ENCODE measurements at regions not wholly inside any gene's neighbourhood (a gene's known extent, or its start where the extent isn't known, plus 50 kb on each side); places are given as distances from the start of the nearest gene placed in this dataset.

DNA sequence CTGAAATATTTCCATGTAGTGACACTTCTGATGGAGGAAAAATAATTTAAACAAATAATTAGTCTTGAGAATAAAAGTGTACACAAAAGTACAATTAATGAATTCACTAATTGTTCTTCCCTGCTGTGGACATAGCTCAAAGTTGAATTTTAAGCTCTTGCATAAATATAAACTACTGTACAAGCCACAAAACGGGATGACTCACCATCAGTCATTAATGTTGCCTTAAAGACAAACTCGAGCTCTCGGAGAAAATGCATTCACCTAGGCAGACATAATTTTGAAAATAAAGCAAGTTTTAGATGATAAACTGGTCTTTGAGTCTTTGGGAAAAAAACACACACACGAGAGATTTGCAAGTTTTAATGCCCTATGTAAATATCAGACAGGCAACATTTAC, 436.4 kb downstream of the ZNF521 start:
- H3K27me3 Mint-ChIP-seq (ENCODE audit: low read depth) = peaks cover 4% of the 10 kb centered on the region
- TF ChIP-seq CTCF (IDR thresholded peaks at IDR 0.05; ENCODE audit: unreplicated experiment in 3 of 3) = no peak
- no peaks in the 10 kb centered on the region for H3K36me3 Mint-ChIP-seq (ENCODE audit: low read depth)
- H3K4me3 Mint-ChIP-seq = no peak overlapping the region
- no peak overlapping the region for H3K27ac Mint-ChIP-seq
- peaks cover 12% of the 10 kb centered on the region for H3K4me1 Mint-ChIP-seq
- H3K9me3 Mint-ChIP-seq = no peaks in the 10 kb centered on the region

GRCh38 chr18:24917767-24918166, 434.2 kb downstream of the ZNF521 start:
- peaks cover 12% of the 10 kb centered on the region for H3K4me1 Mint-ChIP-seq
- TF ChIP-seq CTCF (IDR thresholded peaks at IDR 0.05; ENCODE audit: unreplicated experiment in 3 of 3) = no peak
- H3K27ac Mint-ChIP-seq = no peak overlapping the region
- peaks cover 10% of the 10 kb centered on the region for H3K27me3 Mint-ChIP-seq (ENCODE audit: low read depth)
- no peak overlapping the region for H3K4me3 Mint-ChIP-seq
- no peaks in the 10 kb centered on the region for H3K36me3 Mint-ChIP-seq (ENCODE audit: low read depth)
- no peaks in the 10 kb centered on the region for H3K9me3 Mint-ChIP-seq

DNA sequence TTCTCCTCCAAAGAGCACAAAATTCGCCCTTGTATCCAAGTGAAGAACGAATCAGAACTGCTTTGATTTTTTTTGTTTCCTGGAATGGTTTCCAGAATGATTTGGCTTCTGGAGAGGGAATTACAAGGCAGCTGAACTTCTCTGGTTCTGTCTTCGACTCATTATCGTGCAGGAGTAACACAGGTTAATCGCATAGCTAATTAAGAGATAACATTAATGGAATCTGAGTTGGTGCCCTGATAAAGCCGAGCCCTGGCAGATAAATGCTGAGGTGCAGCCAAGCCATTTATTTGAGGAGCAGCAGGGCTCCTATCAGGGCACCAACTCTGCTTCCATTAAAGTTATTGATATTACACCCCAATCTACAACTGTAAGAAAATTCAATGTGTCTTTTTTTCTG, 433.7 kb downstream of the ZNF521 start:
- no peak for TF ChIP-seq CTCF (IDR thresholded peaks at IDR 0.05; ENCODE audit: unreplicated experiment in 3 of 3)
- no peak overlapping the region for H3K4me3 Mint-ChIP-seq
- H3K27me3 Mint-ChIP-seq (ENCODE audit: low read depth) = peaks cover 10% of the 10 kb centered on the region
- H3K36me3 Mint-ChIP-seq (ENCODE audit: low read depth) = no peaks in the 10 kb centered on the region
- H3K9me3 Mint-ChIP-seq = no peaks in the 10 kb centered on the region
- H3K27ac Mint-ChIP-seq = no peak overlapping the region
- H3K4me1 Mint-ChIP-seq = peaks cover 12% of the 10 kb centered on the region

- Mint-ChIP-seq H3K27ac (no peak overlapping the region), H3K27me3 (ENCODE audit: low read depth) (peaks cover 10% of the 10 kb centered on the region), H3K36me3 (ENCODE audit: low read depth) (no peaks in the 10 kb centered on the region), H3K4me1 (peaks cover 8% of the 10 kb centered on the region), H3K4me3 (no peak overlapping the region), H3K9me3 (no peaks in the 10 kb centered on the region)
- TF ChIP-seq CTCF (IDR thresholded peaks at IDR 0.05; ENCODE audit: unreplicated experiment in 3 of 3) = no peak
Measured at GRCh38 chr18:24919181-24919797, 432.7 kb downstream of the ZNF521 start.

DNA sequence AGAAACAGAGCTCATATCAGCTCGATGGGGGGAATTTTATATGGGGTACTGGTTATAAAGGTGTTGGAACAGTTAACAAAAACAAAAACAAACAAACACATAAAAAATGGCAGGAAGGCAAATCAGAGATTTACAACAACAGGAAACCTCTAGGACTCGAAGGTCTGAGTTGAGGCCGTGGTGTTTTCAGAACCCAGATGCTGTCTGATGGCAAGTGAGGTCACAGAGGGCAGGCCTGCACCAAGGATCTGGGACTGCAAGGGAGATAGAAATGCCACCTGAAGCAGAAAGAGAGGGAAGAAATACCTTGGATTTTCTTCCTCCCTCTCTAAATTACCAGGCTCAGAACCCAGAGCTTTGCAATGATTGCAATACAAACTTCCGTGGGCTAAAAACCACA, 429.5 kb downstream of the ZNF521 start:
- TF ChIP-seq CTCF (IDR thresholded peaks at IDR 0.05; ENCODE audit: unreplicated experiment in 3 of 3) = no peak

GRCh38 chr18:24923138-24923537, 428.8 kb downstream of the ZNF521 start:
- H3K9me3 Mint-ChIP-seq = no peaks in the 10 kb centered on the region
- peaks cover 6% of the 10 kb centered on the region for H3K27me3 Mint-ChIP-seq (ENCODE audit: low read depth)
- H3K4me3 Mint-ChIP-seq = no peak overlapping the region

More for the DNA sequence above, 429.5 kb downstream of the ZNF521 start:
- Mint-ChIP-seq H3K4me3 (no peak overlapping the region), H3K4me1 (peaks cover 9% of the 10 kb centered on the region), H3K27ac (no peak overlapping the region), H3K9me3 (no peaks in the 10 kb centered on the region), H3K27me3 (ENCODE audit: low read depth) (peaks cover 6% of the 10 kb centered on the region), H3K36me3 (ENCODE audit: low read depth) (no peaks in the 10 kb centered on the region)

More at GRCh38 chr18:24923138-24923537, 428.8 kb downstream of the ZNF521 start:
- Mint-ChIP-seq H3K4me1 (peaks cover 9% of the 10 kb centered on the region), H3K27ac (no peak overlapping the region), H3K36me3 (ENCODE audit: low read depth) (no peaks in the 10 kb centered on the region)
- no peak for TF ChIP-seq CTCF (IDR thresholded peaks at IDR 0.05; ENCODE audit: unreplicated experiment in 3 of 3)
